K562 (cell line): ENCODE measurements at regions not wholly inside any gene's neighbourhood (a gene's known extent, or its start where the extent isn't known, plus 50 kb on each side); places are given as distances from the start of the nearest gene placed in this dataset.

Experiments used
- ATAC-seq: fragments of 200-7000 bp; cut with Tn5 transposase; 3 replicates; pipeline ENCODE4 v1.9.1; 2020; ENCODE audit warnings: moderate library complexity
- BruUV-seq: library from RNA; stranded (reverse); fragments of 400-500 nt; replicated peaks from 2 replicates; lab custom pipeline; 2021; lab: Mats Ljungman, UMichigan
- CTCF ChIA-PET: fragments of 300-600 bp; formaldehyde crosslinking; extraction: SDS; loops from one replicate; lab custom pipeline; 2021; ENCODE audit warnings: low intra/inter-chr PET ratio; lab: Yijun Ruan, JAX
- POLR2A ChIA-PET: fragments of 300-600, 350-650 bp; sonication (Branson Sonifier 250); formaldehyde crosslinking; extraction: SDS; loops from one replicate; lab custom pipeline; 2021; ENCODE audit warnings: antibody characterized with exemption, inconsistent platforms; lab: Yijun Ruan, JAX
- DNase-seq, 4 experiments: peaks; one replicate each; pipeline versions ENCODE4 v3.0.0 to v3.0.0-alpha.2; 2011 to 2018; ENCODE audit warnings: low spot score in 3 of 4, mixed read lengths in 3 of 4; ENCODE audit errors: extremely low read depth in 1 of 4
- FAIRE-seq: peaks from 2 replicates; lab custom pipeline; 2011; peaks lifted over from hg19 to GRCh38; lab: Jason Lieb, UNC
- H2AFZ ChIP-seq: 2 replicates; pipeline ENCODE4 v1.6.0; 2011; ENCODE audit warnings: low read depth, low read length, control low read depth, inconsistent platforms
- H3K27ac ChIP-seq: fragments of 200-600 bp; 3 replicates; pipeline ENCODE4 v1.8.0; 2011; ENCODE audit warnings: low read depth, mild to moderate bottlenecking, control low read depth, inconsistent platforms, low read length, moderate library complexity, mixed read lengths; ENCODE audit errors: extremely low read depth
- H3K27me3 ChIP-seq, 2 experiments: fragments of 300-600 bp in 1 of 2; 2 replicates in 1 of 2; 3 replicates in 1 of 2; pipeline versions ENCODE4 v1.6.0 to v1.8.0; 2011; ENCODE audit warnings: inconsistent platforms in 2 of 2, low read length in 2 of 2, mild to moderate bottlenecking in 1 of 2, mixed read lengths in 1 of 2, moderate library complexity in 1 of 2; ENCODE audit not compliant: control insufficient read depth in 2 of 2, insufficient read depth in 2 of 2
- H3K36me3 ChIP-seq: fragments of 300-600 bp; 3 replicates; pipeline ENCODE4 v1.8.0; 2011; ENCODE audit warnings: mild to moderate bottlenecking, low read length, inconsistent platforms; ENCODE audit not compliant: control insufficient read depth, insufficient read depth
- H3K4me1 ChIP-seq, 2 experiments: fragments of 200-600 bp in 1 of 2; replicated peaks in 1 of 2; 2 replicates in 1 of 2; 3 replicates in 1 of 2; pipeline versions ENCODE4 v1.5.1 to v1.8.0; 2011; ENCODE audit warnings: inconsistent platforms in 2 of 2, low read length in 2 of 2, mild to moderate bottlenecking in 1 of 2, mixed read lengths in 1 of 2, moderate library complexity in 1 of 2; ENCODE audit not compliant: control insufficient read depth in 2 of 2, insufficient read depth in 2 of 2
- H3K4me2 ChIP-seq: 2 replicates; pipeline ENCODE4 v1.6.1; 2011; ENCODE audit warnings: low read length, control low read depth, inconsistent platforms, mixed read lengths; ENCODE audit not compliant: insufficient read depth
- H3K4me3 ChIP-seq: fragments of 200-600 bp; sonication (generic), shearing (Covaris generic); 2 replicates; pipeline ENCODE4 v1.5.1; 2016; ENCODE audit warnings: control low read depth, inconsistent platforms
- H3K79me2 ChIP-seq: fragments of 200-600 bp; 3 replicates; pipeline ENCODE4 v1.8.0; 2011; ENCODE audit warnings: low read length, inconsistent platforms; ENCODE audit not compliant: control insufficient read depth, insufficient read depth
- H3K9ac ChIP-seq, 2 experiments: 2 replicates each; pipeline versions ENCODE4 v1.6.0 to v1.6.1; 2011; ENCODE audit warnings: low read depth in 2 of 2, low read length in 2 of 2, control low read depth in 1 of 2, inconsistent platforms in 1 of 2, mild to moderate bottlenecking in 1 of 2, mixed read lengths in 1 of 2; ENCODE audit not compliant: insufficient read depth in 1 of 2
- H3K9me1 ChIP-seq: one replicate; pipeline ENCODE4 v1.6.0; 2011; ENCODE audit warnings: inconsistent platforms, mild to moderate bottlenecking, low read length, moderate library complexity; ENCODE audit not compliant: control insufficient read depth, insufficient read depth
- H3K9me3 ChIP-seq: replicated peaks from 2 replicates; pipeline ENCODE4 v1.5.1; 2011; ENCODE audit warnings: low read depth, low read length, inconsistent platforms; ENCODE audit not compliant: control insufficient read depth, insufficient read depth
- H4K20me1 ChIP-seq: replicated peaks from 2 replicates; pipeline ENCODE4 v1.6.1; 2011; ENCODE audit warnings: low read length, inconsistent platforms, mixed read lengths; ENCODE audit not compliant: control insufficient read depth, insufficient read depth
- CCAR2 ChIP-seq: fragments of 200-400 bp; formaldehyde crosslinking; IDR thresholded peaks from 2 replicates; pipeline ENCODE4 v1.6.1; 2017; ENCODE audit warnings: mild to moderate bottlenecking, low read depth, low read length
- CUX1 ChIP-seq: fragments of 200-800 bp; sonication (Bioruptor generic); IDR thresholded peaks from 2 replicates; pipeline ENCODE4 v1.6.1; 2016; ENCODE audit warnings: missing genetic modification characterization, missing compliant biosample characterization
- MBD1 ChIP-seq: fragments of 250-450 bp; sonication (Bioruptor Pico); IDR thresholded peaks from 2 replicates; pipeline ENCODE4 v1.8.0; 2022; ENCODE audit warnings: inconsistent platforms
- MECOM ChIP-seq: fragments of 250-450 bp; sonication (Bioruptor Pico); IDR thresholded peaks from 2 replicates; pipeline ENCODE4 v1.8.0; 2022; ENCODE audit warnings: inconsistent platforms
- NR2F6 ChIP-seq: fragments of 450-650 bp; formaldehyde crosslinking; IDR thresholded peaks from 2 replicates; pipeline ENCODE4 v1.4.0; 2020; ENCODE audit warnings: mild to moderate bottlenecking
- TAF9B ChIP-seq: fragments of 450-650 bp; IDR thresholded peaks from 2 replicates; pipeline ENCODE4 v1.6.1; 2018; ENCODE audit warnings: mild to moderate bottlenecking; ENCODE audit not compliant: partially characterized antibody
- TAL1 ChIP-seq: fragments of 450-650 bp; IDR thresholded peaks from 2 replicates; pipeline ENCODE4 v1.6.1; 2016; ENCODE audit warnings: mild to moderate bottlenecking
- ZNF232 ChIP-seq: sonication (generic); formaldehyde crosslinking; IDR thresholded peaks from 2 replicates; pipeline ENCODE4 v1.8.0; 2022; ENCODE audit warnings: mild to moderate bottlenecking, missing genetic modification reagents
- ZNF280B ChIP-seq: fragments of 250-450 bp; sonication (Bioruptor Pico); IDR thresholded peaks from 2 replicates; pipeline ENCODE4 v1.5.1; 2021; ENCODE audit warnings: mild to moderate bottlenecking
- ZNF740 ChIP-seq, 3 experiments: fragments of 200-800 bp in 1 of 3; sonication (Bioruptor generic) in 1 of 3; sonication (generic) in 1 of 3; formaldehyde crosslinking in 1 of 3; IDR thresholded peaks; 2 replicates each; pipeline versions ENCODE4 v1.6.1 to v1.8.0; 2016 to 2022; ENCODE audit warnings: mild to moderate bottlenecking in 2 of 3, missing compliant biosample characterization in 2 of 3, missing genetic modification characterization in 2 of 3, missing genetic modification reagents in 1 of 3
- ZNF75A ChIP-seq: fragments of 450-650 bp; formaldehyde crosslinking; IDR thresholded peaks from 2 replicates; pipeline ENCODE4 v1.4.0; 2020; ENCODE audit warnings: mild to moderate bottlenecking
- WGBS: fragments of 100-300 bp; shearing (Covaris generic); methylation state at CpG from one replicate; pipeline ENCODE4 v1.1.6; 2016; ENCODE audit warnings: low coverage, mixed read lengths; ENCODE audit not compliant: insufficient coverage; ENCODE audit errors: missing lambda C conversion rate; 5-methylcytosine and 5-hydroxymethylcytosine counted together
- in situ Hi-C: fragments of 300-500 bp; cut with MboI; formaldehyde crosslinking; loops from 4 replicates; pipeline ENCODE4 v1.15.0; 2018; ENCODE audit warnings: inconsistent platforms, mixed read lengths
- intact Hi-C: fragments of 100-400 bp; cut with micrococcal nuclease; formaldehyde crosslinking; loops from 2 replicates; pipeline ENCODE4 v1.14.2; 2022

- TF ChIP-seq ZNF75A (no peak), TAL1 (no peak)
Observed at GRCh38 chr18:2423761-2424160, 147.5 kb downstream of the METTL4 start (continued).

- Histone ChIP-seq H3K4me1 (no peaks in the 10 kb centered on the region), H4K20me1 (no peaks in the 10 kb centered on the region), H3K9me1 (no peaks in the 10 kb centered on the region), H3K4me3 (no peak overlapping the region), H3K4me2 (no peak overlapping the region), H3K79me2 (no peaks in the 10 kb centered on the region), H3K27me3 (peaks cover 4% of the 10 kb centered on the region in 2 experiments; a peak in 2 of 5 replicates), H3K36me3 (no peaks in the 10 kb centered on the region), H3K9ac (no peak overlapping the region), H3K27ac (no peak overlapping the region), H2AFZ (no peak overlapping the region), H3K9me3 (no peaks in the 10 kb centered on the region)
- WGBS, result 3% methylated on average over 3 of the region's 3 CpGs
- FAIRE-seq (no peak), ATAC-seq (no peak), DNase-seq (no peak)
- POLR2A ChIA-PET, result no interaction called here
- CTCF ChIA-PET, result no interaction called here
- BruUV-seq, result no TSS peak
- intact Hi-C loops, result no loop called here
- in situ Hi-C loops, result no loop called here
- no peak for TF ChIP-seq MBD1
- TF ChIP-seq ZNF740 (CRISPR knock-in tag; IDR thresholded peaks at IDR 0.05), result no peak
- TF ChIP-seq ZNF740 (tag; IDR thresholded peaks at IDR 0.05), result no peak
- no peak for TF ChIP-seq CUX1
- TF ChIP-seq ZNF280B, result no peak
- no peak for TF ChIP-seq MECOM (CRISPR knock-in tag)
- no peak for TF ChIP-seq CCAR2
- no peak for TF ChIP-seq NR2F6 (CRISPR knock-in tag)
- no peak for TF ChIP-seq ZNF232
- no peak for TF ChIP-seq TAF9B
Observed at GRCh38 chr18:2424420-2424819, 146.9 kb downstream of the METTL4 start.
